Mesothelial cell of epicardium (in vitro differentiated cells): ENCODE measurements at regions not wholly inside any gene's neighbourhood (a gene's known extent, or its start where the extent isn't known, plus 50 kb on each side); places are given as distances from the start of the nearest gene placed in this dataset.
"Not testable (repeated sequence)": the region's sequence is repeated elsewhere in the genome, so short reads cannot be mapped to it uniquely, and the experiment has no call there.

ENCODE experiments used
- DNase-seq, 2 experiments: peaks; one replicate each; pipeline ENCODE4 v3.0.0; 2021; ENCODE audit warnings: low spot score in 2 of 2; ENCODE audit not compliant: unreplicated experiment in 2 of 2
- H3K27ac Mint-ChIP-seq: 2 replicates; pipeline ENCODE4 v1.8.0; 2021; ENCODE audit warnings: mixed read lengths
- H3K27me3 Mint-ChIP-seq: 2 replicates; pipeline ENCODE4 v1.8.0; 2021; ENCODE audit warnings: low read depth, mixed read lengths
- H3K36me3 Mint-ChIP-seq: 2 replicates; pipeline ENCODE4 v1.8.0; 2021; ENCODE audit warnings: mixed read lengths
- H3K4me1 Mint-ChIP-seq: 2 replicates; pipeline ENCODE4 v1.8.0; 2021; ENCODE audit warnings: mixed read lengths
- H3K4me3 Mint-ChIP-seq: 2 replicates; pipeline ENCODE4 v1.8.0; 2021; ENCODE audit warnings: mild to moderate bottlenecking, moderate library complexity, mixed read lengths
- H3K9me3 Mint-ChIP-seq: 2 replicates; pipeline ENCODE4 v1.8.0; 2021; ENCODE audit warnings: mixed read lengths
- TF ChIP-seq, protein P1 (sequence below): fragments of 200-600 bp; sonication (generic); IDR thresholded peaks from one replicate; pipeline ENCODE4 v1.5.0; 2021; ENCODE audit warnings: antibody characterized with exemption; ENCODE audit not compliant: unreplicated experiment

- no peaks in the 10 kb centered on the region for H3K4me1 Mint-ChIP-seq
- H3K9me3 Mint-ChIP-seq: peaks cover 31% of the 10 kb centered on the region
- peaks cover 7% of the 10 kb centered on the region for H3K36me3 Mint-ChIP-seq
- TF ChIP-seq, protein P1, sequence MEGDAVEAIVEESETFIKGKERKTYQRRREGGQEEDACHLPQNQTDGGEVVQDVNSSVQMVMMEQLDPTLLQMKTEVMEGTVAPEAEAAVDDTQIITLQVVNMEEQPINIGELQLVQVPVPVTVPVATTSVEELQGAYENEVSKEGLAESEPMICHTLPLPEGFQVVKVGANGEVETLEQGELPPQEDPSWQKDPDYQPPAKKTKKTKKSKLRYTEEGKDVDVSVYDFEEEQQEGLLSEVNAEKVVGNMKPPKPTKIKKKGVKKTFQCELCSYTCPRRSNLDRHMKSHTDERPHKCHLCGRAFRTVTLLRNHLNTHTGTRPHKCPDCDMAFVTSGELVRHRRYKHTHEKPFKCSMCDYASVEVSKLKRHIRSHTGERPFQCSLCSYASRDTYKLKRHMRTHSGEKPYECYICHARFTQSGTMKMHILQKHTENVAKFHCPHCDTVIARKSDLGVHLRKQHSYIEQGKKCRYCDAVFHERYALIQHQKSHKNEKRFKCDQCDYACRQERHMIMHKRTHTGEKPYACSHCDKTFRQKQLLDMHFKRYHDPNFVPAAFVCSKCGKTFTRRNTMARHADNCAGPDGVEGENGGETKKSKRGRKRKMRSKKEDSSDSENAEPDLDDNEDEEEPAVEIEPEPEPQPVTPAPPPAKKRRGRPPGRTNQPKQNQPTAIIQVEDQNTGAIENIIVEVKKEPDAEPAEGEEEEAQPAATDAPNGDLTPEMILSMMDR: no peak
- no peak overlapping the region for H3K27ac Mint-ChIP-seq
- H3K4me3 Mint-ChIP-seq: no peak overlapping the region
- no peak for DNase-seq
- H3K27me3 Mint-ChIP-seq: no peaks in the 10 kb centered on the region
Observed at GRCh38 chr14:105635560-105635959, 109.2 kb downstream of the TMEM121 start.

- not testable (repeated sequence) for H3K4me3 Mint-ChIP-seq, H3K36me3 Mint-ChIP-seq
Observed at GRCh38 chr14:105636021-105636420, 109.6 kb downstream of the TMEM121 start.

DNA sequence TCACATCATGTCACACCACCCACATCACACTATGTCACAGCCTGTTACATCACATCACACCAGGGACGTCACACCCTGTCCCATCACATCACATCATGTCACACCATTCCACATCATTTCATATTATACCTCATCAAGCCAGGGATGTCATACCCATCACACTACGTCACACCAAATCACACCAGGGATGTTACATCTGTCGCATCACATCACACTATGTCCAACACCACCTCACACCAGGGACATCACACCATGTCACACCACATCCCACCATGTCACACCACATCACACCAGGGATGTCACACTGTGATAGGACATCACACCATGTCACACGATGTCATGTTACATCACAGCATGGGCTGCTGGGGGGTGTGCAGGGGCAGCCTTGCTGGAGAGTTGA lies 110.6 kb downstream of the TMEM121 start:
- Mint-ChIP-seq H3K4me3 (no peak overlapping the region), H3K27ac (no peak overlapping the region), H3K36me3 (peaks cover 5% of the 10 kb centered on the region), H3K4me1 (no peaks in the 10 kb centered on the region), H3K9me3 (peaks cover 24% of the 10 kb centered on the region), H3K27me3 (no peaks in the 10 kb centered on the region)
- DNase-seq: no peak
- TF ChIP-seq, protein P1: no peak

More at GRCh38 chr14:105636021-105636420, 109.6 kb downstream of the TMEM121 start:
- not testable (repeated sequence) for H3K27ac Mint-ChIP-seq, H3K27me3 Mint-ChIP-seq, DNase-seq, H3K4me1 Mint-ChIP-seq
- peaks cover 29% of the 10 kb centered on the region for H3K9me3 Mint-ChIP-seq

DNA sequence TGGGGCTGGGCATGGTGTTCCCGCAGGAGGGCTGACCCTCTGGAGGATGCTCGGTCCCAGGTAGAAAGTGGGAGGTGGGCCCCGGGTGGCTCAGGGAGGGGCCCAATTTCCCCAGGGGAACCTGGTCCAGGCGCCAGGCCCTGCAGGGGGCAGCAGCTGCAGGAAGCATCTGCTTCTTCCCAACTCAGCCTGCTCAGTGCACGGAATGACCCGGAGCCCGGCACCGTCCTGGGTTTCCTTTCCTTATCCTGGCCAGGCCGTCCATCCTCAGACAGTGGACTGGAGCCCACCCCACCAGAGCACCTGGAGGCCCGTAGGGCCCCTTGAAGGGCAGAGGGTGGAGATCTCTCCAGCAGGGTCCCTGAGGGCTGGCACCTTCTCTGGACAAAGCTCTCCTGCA lies 111.0 kb downstream of the TMEM121 start:
- not testable (repeated sequence) for H3K27me3 Mint-ChIP-seq, H3K4me3 Mint-ChIP-seq, H3K27ac Mint-ChIP-seq, H3K36me3 Mint-ChIP-seq, DNase-seq, H3K4me1 Mint-ChIP-seq
- H3K9me3 Mint-ChIP-seq: peaks cover 20% of the 10 kb centered on the region

DNA sequence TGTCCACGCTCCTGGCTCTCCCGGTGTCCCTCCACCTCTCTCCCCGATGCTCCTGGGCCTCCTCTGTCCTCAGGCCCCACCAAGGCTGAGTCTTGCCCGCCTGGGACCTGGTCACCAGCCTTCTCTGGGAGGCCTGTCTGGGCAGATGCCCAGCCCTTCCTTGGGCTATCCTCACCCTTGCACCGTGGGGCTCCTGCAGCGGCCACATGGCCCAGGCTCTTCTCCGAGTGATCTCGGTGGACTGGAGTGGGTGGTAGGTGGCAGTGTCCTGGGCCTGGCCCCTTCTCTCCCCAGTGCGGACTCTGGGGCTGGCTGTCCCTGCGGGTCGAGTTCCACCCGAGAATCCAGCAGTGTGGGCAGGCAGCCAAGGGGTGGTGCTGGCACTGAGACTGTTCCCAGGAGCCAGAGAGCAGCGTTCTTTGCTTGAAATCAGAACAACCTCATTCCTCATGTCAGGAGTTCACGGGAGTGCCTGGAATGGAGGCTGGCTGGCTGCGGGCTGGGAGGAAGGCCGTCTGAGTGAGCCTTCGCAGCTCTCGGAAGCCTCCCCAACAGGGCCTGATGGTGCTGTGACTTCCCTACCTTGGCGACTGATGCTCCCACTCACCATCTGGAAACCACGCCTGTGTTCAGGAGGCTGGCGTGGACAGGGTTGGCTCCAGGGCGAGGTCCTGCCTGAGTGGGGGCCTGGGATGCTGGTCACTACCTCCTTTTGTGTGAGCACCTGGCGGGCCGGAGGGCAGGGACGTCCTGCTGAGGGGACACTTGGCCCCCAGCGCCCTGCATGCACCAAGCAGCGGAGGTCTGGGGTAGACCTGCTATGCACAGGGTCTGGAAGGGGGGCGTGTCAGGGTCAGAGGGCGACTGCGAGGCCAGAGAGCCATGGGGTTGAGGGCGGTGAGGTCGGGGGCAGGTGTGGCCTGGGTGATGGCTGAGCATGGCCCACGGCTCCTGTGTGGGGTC lies 113.9 kb downstream of the TMEM121 start:
- DNase-seq, H3K4me3 Mint-ChIP-seq, H3K27me3 Mint-ChIP-seq, H3K4me1 Mint-ChIP-seq, H3K27ac Mint-ChIP-seq, H3K36me3 Mint-ChIP-seq: not testable (repeated sequence)
- peaks cover 10% of the 10 kb centered on the region for H3K9me3 Mint-ChIP-seq

DNA sequence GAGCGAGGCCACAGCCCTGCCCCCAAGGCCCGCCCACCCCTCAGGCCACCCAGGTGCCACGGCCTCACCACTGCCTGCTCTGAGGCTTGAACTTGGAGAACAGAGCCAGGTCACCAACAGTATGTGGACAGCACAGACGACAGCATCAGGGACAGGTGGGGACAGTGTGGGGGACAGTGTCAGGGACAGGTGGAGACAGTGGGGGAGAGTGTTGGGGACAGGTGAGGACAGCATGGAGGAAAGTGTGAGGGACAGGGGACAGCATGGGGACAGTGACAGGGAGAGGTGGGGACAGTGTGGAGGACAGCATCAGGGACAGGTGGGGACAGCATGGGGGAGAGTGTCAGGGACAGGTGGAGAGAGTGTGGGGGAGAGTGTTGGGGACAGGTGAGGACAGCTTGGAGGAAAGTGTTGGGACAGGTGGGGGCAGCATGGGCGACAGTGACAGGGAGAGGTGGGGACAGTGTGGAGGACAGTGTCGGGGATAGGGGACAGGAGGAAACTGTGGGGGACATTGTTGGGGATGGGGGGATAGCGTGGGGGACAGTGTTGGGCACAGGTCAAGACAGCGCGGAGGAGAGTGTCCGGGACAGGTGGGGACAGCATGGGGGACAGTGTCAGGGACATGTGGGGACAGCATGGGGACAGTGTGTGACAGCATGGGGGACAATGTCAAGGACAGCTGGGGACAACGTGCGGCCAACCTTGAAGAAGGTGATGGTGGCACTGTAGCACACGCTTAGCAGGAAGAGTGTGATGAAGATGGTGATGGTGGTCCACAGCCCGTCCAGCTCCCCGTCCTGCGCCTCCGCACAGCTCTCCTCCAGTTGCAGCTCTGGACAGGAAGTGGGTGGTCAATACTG lies 114.9 kb downstream of the TMEM121 start:
- TF ChIP-seq, protein P1: no peak
- Mint-ChIP-seq H3K27me3 (no peaks in the 10 kb centered on the region), H3K9me3 (peaks cover 10% of the 10 kb centered on the region), H3K4me1 (no peaks in the 10 kb centered on the region), H3K36me3 (no peaks in the 10 kb centered on the region), H3K27ac (no peak overlapping the region), H3K4me3 (no peak overlapping the region)
- no peak for DNase-seq

GRCh38 chr14:105641951-105642350 lies 115.6 kb downstream of the TMEM121 start:
- not testable (repeated sequence) for H3K36me3 Mint-ChIP-seq, H3K27ac Mint-ChIP-seq, H3K9me3 Mint-ChIP-seq, DNase-seq, H3K4me3 Mint-ChIP-seq, H3K4me1 Mint-ChIP-seq, H3K27me3 Mint-ChIP-seq

- not testable (repeated sequence) for H3K27ac Mint-ChIP-seq, H3K36me3 Mint-ChIP-seq, H3K9me3 Mint-ChIP-seq
Observed at GRCh38 chr14:105642486-105642885, 116.1 kb downstream of the TMEM121 start.

DNA sequence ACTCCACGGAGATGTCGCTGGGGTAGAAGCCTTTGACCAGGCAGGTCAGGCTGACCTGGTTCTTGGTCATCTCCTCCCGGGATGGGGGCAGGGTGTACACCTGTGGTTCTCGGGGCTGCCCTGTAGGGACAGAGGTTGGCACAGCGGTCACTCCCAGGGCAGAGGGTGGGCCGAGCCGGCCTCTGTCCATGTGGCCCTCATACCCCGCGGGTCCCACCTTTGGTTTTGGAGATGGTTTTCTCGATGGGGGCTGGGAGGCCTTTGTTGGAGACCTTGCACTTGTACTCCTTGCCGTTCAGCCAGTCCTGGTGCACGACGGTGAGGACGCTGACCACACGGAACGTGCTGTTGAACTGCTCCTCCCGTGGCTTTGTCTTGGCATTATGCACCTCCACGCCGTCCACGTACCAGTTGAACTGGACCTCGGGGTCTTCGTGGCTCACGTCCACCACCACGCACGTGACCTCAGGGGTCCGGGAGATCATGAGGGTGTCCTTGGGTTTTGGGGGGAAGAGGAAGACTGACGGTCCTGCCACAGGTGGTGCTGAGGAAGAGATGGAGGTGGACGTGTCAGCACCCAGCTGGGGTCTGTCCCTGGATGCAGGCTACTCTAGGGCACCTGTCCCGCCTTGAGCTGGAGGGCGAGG lies 117.1 kb downstream of the TMEM121 start:
- DNase-seq, H3K4me3 Mint-ChIP-seq, H3K27ac Mint-ChIP-seq, H3K4me1 Mint-ChIP-seq, H3K27me3 Mint-ChIP-seq, H3K9me3 Mint-ChIP-seq, H3K36me3 Mint-ChIP-seq: not testable (repeated sequence)

More at GRCh38 chr14:105642486-105642885, 116.1 kb downstream of the TMEM121 start:
- H3K27me3 Mint-ChIP-seq, H3K4me1 Mint-ChIP-seq, H3K4me3 Mint-ChIP-seq, DNase-seq: not testable (repeated sequence)

- H3K27me3 Mint-ChIP-seq, H3K27ac Mint-ChIP-seq: not testable (repeated sequence)
Observed at GRCh38 chr14:105644053-105644435, 117.7 kb downstream of the TMEM121 start.

More at GRCh38 chr14:105644053-105644435, 117.7 kb downstream of the TMEM121 start:
- not testable (repeated sequence) for H3K4me3 Mint-ChIP-seq, DNase-seq, H3K4me1 Mint-ChIP-seq, H3K36me3 Mint-ChIP-seq
- peaks cover 10% of the 10 kb centered on the region for H3K9me3 Mint-ChIP-seq
